Activated T-cell treated with anti-CD3 and anti-CD28 coated beads for 1 hour (primary cell): ENCODE measurements at regions not wholly inside any gene's neighbourhood (a gene's known extent, or its start where the extent isn't known, plus 50 kb on each side); places are given as distances from the start of the nearest gene placed in this dataset.

Experiments
- DNase-seq: peaks from one replicate; pipeline ENCODE4 v3.0.0-alpha.2; 2020; ENCODE audit warnings: low read depth

DNA sequence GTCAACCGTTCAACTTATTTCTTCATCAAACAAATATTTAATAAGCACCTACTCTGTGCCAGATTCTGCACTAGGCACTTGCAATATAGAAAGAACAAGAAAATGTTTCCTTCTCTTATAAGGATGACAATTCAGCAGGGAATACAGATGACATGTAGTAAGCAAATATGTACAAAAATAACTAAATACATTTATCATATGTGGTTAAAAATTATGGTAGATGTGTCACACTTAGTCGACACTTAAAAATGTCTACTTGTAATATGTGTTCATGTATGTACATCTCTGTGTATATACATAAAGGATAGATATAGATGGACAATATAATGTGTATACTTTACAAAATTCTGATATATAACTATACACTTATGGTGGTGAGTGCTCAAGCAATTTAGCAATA lies 417.0 kb upstream of the MEF2C start:
- no peak for DNase-seq

DNA sequence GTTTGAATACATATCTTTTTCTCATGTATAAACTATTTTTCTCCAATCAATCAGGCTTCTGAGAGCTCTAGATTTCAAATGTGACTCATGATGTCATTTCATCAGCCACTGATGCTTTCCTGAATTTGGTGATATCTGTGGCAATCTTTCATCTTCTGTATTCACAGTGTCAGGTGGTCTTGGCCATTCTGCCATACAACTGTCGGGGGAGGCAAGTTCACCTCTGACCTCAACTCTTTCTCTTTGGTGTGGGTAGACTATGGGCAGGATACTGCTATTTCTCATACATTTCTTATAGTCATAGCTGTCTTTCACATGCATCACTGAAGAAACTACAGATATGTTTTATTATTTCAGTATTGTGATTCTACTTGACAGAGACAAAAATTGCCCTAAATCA lies 414.1 kb upstream of the MEF2C start:
- no peak for DNase-seq

DNA sequence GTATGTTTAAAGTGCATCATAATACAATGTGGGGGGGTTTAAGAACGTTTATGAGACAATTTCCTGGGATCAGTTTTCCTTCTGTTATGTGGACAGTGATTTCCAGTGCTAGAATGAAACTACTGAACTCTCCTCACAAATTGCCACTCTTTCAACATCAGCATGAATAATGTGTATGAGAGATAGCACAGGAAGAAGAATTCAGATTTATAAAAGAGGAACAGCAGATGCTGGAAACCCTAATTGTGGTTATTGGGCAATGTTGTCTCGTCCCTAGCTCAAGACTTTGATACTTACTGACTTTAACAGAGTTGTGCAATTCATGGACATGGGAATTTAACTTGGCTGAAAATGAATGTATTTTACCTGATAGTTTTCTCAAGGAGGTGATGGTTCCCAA lies 410.8 kb upstream of the MEF2C start:
- DNase-seq: no peak

DNA sequence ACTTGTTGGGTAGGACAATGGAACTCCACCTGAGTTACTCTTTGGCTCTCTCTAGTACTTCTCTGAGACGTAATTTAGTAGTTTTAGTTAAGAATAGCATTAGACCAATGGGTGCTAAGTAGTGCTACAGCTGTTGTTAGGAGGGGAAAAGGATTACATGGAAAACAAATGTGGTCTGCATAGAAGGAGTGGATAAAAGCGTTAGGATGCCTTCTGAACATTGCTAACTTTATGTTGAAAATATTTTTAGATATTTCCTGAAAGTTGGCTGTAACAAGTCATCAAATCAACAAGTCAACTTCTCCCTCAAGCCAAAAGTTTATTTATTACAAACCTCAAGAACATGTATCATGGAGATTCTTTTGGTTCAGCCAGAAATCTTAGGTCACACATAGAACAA lies 409.5 kb upstream of the MEF2C start:
- no peak for DNase-seq

DNA sequence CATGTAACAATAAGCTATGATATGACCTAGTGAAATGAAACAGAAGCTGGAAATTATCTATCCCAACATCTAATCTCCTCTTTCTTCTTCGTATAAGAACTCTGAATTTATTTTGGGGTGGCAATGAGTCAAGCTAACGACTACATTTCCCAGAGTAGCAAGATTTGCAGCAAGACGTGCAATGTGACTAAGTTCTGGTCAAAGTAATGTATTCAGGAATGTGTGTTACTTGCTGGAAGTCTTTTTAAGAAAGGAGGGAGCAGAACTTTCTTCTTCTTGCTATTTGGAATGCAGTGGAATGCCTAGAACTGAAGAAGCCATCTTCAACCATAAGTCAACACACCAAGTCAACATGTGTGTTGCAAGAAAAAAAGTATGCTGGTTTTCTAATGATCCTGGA lies 406.6 kb upstream of the MEF2C start:
- DNase-seq: no peak

DNA sequence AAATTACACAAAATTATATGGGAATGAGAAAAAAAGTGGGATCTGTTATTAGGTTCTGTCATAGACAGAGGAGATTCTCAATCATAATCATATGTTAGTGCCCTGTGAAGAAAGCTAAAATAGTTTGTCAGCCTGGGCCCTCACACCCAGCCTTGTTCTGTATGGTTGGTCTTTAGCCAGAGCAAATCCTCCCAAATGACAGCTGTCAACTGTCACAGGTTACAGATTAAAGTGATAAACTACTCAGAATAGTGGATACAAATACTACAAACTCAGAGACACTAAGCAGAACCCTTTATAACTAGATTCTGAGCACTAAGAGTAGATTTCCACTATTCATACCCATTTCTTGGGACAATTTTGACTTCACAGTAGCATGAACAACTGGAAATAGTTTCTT lies 405.0 kb upstream of the MEF2C start:
- no peak for DNase-seq

DNA sequence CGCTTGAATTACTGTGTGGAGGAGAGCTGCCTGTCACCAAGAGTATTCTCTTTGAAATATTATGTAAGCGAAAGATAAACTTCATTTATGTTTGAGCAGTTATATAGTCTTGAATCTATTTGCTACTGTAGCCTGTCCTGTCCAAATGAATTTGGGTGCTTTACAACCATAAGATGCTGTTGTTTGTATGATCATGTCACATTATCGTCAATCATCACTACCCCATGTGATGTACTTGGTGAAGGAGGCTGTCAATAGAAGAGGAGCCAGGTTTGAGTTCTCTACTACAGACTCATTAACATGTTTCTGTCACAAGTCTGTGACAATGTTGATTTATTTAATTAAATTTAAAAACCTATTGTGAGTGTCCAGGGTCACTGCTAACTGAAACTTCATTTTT lies 403.3 kb upstream of the MEF2C start:
- no peak for DNase-seq

DNA sequence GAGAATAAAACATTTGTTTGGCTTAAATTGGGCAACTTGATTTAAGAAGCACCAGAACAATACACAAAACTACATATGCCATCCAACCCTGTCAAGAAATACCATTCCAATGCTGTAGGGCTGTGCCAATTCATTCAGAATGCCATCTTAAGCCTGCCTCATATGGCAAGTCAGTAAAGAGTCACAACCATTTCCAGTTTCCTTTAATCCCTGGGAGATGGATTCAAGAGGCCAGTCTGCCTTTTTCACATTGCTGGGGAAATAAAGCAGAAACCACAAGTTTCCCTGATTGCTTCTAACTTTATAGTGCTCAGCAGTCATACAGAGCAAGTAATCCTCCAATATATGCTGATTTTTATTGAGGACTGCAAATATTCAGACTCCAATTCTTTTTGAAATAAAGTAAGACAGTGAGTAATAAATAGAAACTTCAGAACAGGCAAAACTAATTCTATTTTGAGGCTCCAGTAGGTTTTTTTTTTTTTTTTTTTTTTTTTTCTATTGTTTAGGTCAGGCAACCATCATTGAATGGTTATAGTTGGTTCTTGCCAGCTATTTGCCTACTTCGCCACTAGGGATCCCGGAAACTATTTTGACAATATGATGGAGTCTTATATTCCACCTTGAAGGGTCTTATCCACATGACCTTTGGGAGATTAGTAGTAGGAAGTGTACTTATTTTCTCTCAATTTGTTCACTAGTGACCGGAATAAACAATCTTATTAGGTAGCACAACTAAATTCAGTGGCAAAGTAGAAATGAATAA lies 400.9 kb upstream of the MEF2C start:
- no peak for DNase-seq

DNA sequence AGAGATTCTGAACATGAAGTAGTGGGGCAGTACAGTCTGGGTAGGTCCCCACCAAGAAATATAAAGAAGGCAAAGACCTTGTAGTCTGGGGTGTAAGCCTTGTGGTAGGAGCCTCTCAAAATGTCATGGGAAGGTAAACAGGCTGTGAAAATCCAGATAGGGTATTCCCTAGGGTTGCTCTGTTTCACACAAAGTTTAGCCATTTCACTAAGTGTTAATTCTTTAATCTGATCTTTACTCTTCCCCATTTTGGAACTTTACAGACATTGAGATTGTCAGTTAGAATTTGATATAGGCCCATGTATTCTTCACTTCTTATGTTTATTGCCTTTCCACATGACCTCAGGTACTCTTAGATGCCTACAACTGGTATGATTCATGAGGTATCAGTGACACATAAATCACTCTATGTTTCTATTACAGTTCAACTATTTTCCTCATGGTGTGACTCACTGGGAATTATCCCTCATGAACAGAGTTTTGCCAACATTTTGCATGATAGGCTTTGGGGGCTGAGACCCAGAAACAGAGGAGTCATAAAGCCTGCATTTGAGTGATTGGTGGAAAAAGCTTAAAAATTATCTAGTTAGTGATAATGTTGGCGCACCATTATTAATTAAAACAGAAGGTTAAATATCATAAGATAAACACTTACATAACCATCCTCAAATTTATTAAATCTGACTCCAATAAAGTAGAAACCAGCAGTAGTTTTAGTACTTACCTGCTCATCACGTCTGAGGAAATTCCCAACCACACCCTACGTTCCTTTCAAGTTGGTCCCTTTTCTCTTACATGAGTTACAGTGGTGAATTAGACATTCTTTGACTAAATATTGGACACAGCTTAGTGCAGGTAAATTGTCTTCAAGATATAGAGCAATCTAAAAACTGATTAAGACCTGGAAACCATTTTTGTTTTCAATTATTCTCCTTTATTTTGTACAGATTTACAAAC lies 399.8 kb upstream of the MEF2C start:
- no peak for DNase-seq

DNA sequence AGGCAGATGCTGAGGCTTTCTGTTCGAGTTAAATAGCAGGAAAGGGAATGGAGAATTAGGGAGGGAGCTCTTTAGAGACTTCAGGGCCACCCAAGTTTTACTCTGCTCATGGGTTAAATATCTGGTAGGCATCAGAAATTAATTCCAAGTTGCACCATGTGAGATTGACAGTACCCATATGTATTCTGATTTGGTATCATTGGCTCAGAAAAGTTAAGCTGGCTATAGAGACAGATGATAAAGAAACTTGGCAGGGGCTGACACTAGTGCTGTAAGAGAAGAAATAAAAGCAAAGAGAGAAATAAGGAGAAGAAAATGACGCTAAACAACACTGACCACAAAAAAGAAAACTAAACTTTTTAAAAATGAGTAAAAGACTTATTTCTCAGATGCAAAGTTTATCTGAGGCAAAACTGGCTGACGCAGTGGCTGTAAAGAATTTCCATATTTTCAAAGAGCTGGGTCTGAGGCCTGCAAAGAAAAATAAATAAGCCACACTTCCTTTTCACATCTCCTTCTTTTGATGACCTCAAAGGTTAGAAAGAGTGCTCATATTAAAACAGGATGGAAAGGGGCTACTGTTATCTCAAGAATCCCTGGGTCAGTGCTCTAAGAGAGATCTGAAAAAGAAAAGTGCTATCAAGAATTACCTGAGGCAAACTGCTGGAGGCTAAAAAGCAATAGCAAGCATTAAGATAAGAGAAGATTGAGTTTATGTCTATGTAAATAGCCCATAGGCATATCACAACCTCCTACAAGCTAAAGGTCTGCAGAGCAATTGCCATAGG lies 399.0 kb upstream of the MEF2C start:
- DNase-seq: no peak

DNA sequence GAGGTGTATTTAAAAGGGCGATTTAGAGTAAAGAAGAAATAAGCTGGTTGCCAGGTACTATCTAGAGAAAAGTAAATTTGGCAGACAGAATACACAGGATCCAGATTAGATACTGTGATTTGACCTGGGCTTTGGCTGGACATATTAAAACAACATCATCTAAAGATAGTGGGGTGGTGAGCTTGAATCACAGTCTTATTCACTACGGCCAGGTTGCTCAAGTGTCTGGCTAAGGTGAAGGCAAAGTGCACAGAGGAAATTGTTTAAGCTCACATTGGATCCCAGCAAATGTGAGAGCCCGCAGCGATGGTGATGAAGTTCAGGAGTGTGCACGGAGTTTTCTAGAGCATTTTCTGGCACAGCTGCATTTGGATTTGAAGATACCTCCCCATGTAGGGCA lies 398.2 kb upstream of the MEF2C start:
- DNase-seq: no peak

DNA sequence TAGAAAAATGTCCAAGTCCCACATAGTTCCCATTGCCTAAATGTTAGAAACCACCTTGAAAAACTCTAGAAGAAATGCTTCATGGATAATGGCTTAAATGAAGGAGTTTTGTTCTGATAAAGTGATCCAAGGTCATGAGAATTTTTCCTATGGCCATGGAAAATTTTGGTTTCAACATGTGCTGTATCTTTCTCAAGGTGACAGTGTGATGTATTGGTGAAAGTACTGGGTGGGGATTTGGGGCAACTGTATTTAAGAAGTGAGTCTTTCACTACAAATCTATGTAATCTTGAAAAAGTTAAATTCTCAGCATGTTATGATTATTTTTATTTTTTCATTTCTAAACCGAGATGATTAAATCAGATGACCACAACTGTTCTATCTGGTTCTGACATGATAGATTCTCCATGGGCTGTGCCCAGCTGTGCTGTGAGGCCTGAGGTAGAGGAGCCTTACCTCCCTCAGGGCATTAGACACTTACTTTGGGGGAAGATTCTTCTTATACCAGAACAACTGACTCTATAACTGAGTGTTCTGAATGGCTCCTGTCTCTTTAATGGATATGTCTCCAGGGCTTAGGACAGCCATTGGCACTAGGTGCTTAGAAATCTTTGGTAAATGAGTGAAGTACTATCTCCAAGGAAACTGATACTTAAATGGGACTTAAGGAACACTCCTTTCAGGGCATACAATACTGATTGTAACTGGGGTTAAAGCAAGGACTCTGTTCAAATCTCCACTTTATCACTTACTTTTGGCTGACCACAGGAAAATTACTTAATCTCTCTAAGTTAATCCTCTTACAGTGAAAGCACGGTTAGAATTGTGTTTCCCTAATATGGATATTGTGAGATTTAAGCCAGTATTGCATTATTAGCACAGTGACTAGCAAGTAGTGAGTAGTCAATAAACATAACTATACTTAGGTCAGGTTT lies 397.4 kb upstream of the MEF2C start:
- no peak for DNase-seq

DNA sequence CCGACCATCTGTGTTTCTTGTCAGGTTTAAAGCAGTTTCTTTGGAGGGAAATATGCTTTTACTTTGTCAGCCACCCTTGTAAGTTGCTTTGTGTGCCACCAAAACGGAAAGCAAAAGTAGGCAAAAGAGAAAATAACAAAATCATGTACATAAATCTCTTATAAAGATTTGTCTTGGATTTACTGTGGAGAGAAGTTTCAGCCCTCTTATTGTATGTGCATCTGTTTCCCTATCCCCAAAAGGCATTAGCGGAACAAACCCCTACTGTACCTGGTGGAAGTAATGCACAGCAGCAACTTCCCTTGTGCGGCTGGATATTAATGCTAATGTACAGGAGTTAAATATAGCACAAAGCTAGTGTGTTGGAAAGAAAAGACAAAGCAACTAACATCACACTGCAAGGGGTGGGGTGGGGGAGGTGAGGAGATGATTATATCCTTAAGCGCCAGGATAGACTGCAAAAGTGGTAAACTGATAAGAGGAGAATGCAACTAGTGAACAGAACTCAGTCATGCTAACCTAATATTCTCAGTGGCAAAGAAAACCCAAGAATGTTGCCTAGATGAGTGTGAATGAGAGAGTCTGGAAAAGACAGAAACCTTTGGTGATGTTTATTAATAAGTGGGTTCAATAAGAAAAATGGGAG lies 396.5 kb upstream of the MEF2C start:
- DNase-seq: no peak

DNA sequence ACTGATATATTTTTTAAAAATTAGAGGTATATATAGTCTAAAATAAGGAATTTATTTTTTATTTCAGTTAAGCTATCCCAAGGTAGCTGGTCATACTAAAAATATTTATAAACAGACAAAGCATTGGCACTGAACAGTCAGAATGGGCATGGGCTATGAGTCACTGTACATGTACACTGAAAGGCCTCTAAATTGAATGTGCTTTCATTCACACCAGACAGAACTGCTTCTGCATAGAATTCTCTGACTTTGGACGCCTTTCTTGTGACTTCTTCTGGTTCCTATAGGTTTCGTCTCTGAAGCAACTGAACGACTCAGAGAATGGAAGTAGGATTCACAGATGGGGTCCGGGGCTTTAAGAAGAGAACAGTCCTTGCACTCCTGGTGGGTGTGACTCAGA lies 394.8 kb upstream of the MEF2C start:
- no peak for DNase-seq

DNA sequence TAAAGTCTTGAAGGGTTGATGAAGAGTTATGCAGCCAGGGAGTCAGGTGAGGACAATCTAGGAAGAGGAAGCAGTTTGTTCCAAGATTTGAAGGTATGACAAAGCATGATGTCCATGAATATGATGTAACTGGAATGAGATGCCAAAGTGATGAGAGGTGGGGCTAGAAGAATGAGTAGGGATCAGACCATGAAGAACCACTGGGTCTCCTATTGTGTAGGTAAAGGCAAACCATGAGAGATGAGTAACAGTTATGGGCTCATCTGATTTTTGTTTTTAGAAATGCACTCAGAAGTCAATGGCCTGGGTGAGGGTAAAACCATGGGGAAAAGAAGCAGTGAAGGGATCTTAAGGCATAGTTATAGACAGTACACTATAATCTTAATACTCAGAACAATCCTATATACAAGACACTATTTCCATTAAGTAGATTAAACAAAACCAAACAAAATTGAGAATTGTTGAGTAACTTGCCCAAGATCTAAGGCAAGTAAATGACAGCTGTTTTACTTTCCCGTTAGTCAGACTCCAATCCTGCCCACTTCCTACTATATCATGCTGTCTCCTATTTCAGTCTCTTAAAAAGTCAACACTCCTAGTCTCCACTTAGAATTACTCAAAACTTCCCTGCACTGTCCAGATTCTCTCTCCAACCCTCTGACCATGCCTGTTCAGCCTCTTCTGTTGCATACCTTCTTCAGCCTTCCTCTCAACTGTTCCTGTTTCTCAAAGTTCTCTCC lies 393.8 kb upstream of the MEF2C start:
- no peak for DNase-seq

DNA sequence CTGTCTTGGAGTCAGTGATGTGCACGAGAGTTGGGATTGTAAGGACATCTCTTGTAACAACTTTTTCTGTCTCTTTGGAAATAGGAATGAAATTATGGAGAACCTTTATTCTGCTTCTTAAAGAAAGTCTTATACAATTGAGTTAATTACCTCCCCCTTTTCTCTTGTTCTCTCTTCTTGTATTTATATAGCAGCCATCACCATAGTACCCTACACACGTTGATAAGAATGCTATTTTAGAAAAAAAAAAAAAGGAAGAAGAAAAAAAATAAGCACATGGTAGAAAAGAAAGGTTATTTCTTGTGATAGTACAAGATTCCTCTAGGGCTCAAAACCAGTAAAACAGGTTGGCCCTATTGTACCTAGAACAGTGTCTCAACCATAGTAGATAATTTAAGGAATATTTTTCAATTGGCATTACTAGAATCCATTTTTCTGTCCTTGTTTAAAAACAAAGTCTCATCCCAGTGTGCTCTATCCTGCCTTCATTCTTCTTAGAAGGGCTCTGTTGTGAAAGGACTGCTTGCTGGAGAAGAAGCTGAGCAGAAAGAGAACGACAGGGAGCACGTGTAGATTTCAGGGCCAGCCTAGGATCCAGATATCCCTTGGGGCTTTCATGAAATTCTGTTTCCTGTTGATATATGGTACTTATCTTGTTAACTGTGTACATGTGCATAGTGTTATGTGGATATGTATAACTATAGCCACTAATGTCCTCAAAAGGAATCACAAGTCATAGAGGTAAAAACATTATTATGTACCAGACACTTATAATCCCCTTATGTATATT lies 392.3 kb upstream of the MEF2C start:
- no peak for DNase-seq

DNA sequence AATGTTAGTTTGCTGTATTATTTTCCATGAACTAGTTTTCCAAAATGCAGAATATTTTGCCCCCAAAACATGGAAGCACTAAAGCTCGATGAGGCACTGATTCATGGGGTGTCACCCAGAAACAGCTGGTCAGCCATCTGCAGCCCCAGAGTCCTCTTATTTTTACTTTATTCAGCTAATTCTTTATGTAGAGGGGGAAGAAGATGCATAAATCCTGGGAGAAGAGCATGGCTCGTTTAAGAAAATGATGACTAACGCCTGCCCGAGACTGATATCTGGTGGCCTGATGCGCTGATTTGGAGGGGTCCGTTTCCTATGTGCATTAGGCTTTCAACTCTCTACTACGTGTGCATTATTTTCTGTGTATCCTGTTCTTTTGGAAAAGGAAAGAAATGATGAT lies 390.3 kb upstream of the MEF2C start:
- no peak for DNase-seq

DNA sequence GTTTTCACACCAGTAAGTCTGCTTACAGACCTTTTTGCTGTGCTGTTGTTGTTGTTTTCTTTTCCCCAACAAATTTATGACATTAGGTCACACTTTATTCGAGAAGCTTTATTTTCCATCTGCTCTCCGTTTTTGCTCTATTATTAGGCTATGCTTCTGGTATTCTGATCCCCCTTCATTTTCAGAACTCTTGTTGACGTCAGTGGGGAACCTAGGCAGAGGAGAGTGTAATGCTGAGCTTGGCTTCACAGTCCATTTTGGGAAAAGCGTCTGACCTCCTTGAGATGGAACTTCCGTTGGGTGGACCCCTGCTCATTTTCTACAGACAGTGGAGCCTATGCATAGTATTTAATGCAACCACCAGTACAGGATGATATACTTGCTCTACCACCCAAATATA lies 387.9 kb upstream of the MEF2C start:
- DNase-seq: no peak

DNA sequence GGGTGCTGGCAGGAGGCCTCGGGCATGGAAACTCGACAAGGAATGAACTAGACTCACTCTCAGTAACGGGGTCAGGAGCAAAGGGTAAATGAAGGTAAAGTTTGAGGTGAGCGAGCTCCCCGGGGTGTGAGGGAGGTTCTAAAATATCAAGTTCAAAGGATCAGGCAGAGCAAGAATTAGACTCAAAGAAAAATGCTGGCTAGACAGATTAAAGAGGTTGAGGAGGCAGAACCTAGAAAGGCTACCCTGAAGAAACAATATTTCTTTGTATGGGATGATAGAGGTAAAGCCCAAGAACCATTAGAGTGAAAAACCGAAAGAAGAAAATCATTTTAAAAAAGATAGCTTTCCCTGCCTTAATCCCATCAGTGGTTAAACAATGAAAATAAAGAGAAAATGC lies 386.7 kb upstream of the MEF2C start:
- no peak for DNase-seq
